Loucy (cell line): ENCODE measurements at regions not wholly inside any gene's neighbourhood (a gene's known extent, or its start where the extent isn't known, plus 50 kb on each side); places are given as distances from the start of the nearest gene placed in this dataset.

ENCODE experiments used
- H2AFZ ChIP-seq: fragments of 200-600 bp; sonication (generic); 2 replicates; pipeline ENCODE4 v1.6.0; 2016; ENCODE audit warnings: antibody characterized with exemption, mild to moderate bottlenecking, low read length, moderate library complexity
- H3F3A ChIP-seq: fragments of 200-600 bp; 2 replicates; pipeline ENCODE4 v1.6.0; 2016; ENCODE audit warnings: antibody characterized with exemption, low read depth, mild to moderate bottlenecking
- H3K27me3 ChIP-seq: fragments of 200-600 bp; sonication (generic); 2 replicates; pipeline ENCODE4 v1.6.1; 2014; ENCODE audit warnings: low read length, mild to moderate bottlenecking; ENCODE audit not compliant: insufficient read depth, poor library complexity, severe bottlenecking
- H3K36me3 ChIP-seq: fragments of 200-600 bp; sonication (generic); 2 replicates; pipeline ENCODE4 v1.6.1; 2016; ENCODE audit warnings: low read length; ENCODE audit not compliant: insufficient read depth
- H3K4me1 ChIP-seq: fragments of 200-600 bp; sonication (generic); 2 replicates; pipeline ENCODE4 v1.5.1; 2014; ENCODE audit warnings: low read length, mild to moderate bottlenecking; ENCODE audit not compliant: insufficient read depth, poor library complexity, severe bottlenecking
- H3K4me2 ChIP-seq: fragments of 200-600 bp; sonication (generic); 2 replicates; pipeline ENCODE4 v1.6.0; 2014; ENCODE audit warnings: antibody characterized with exemption, low read length, low read depth, mild to moderate bottlenecking; ENCODE audit not compliant: poor library complexity, severe bottlenecking
- H3K4me3 ChIP-seq: fragments of 200-600 bp; sonication (generic); 2 replicates; pipeline ENCODE4 v1.5.1; 2014; ENCODE audit warnings: low read length, mild to moderate bottlenecking, mixed read lengths; ENCODE audit not compliant: poor library complexity, severe bottlenecking
- H3K79me2 ChIP-seq: fragments of 200-600 bp; sonication (generic); 2 replicates; pipeline ENCODE4 v1.6.1; 2014; ENCODE audit warnings: low read length; ENCODE audit not compliant: insufficient read depth
- H3K9ac ChIP-seq: fragments of 200-600 bp; sonication (generic); 2 replicates; pipeline ENCODE4 v1.6.0; 2014; ENCODE audit warnings: mild to moderate bottlenecking, low read depth, low read length, moderate library complexity; ENCODE audit not compliant: poor library complexity, severe bottlenecking
- H3K9me2 ChIP-seq: fragments of 200-600 bp; sonication (generic); replicated peaks from 2 replicates; pipeline ENCODE4 v1.6.1; 2016; ENCODE audit warnings: low read depth, low read length, mixed read lengths
- H3K9me3 ChIP-seq: fragments of 200-600 bp; sonication (generic); 2 replicates; pipeline ENCODE4 v1.6.1; 2014; ENCODE audit warnings: mild to moderate bottlenecking, antibody characterized with exemption, low read length, low read depth; ENCODE audit not compliant: insufficient read depth
- H4K20me1 ChIP-seq: fragments of 200-600 bp; sonication (generic); 2 replicates; pipeline ENCODE4 v1.6.0; 2014; ENCODE audit warnings: antibody characterized with exemption, low read length, mild to moderate bottlenecking; ENCODE audit not compliant: insufficient read depth, poor library complexity, severe bottlenecking
- EZH2phosphoT487 ChIP-seq: fragments of 200-600 bp; IDR thresholded peaks from 2 replicates; pipeline ENCODE4 v1.6.1; 2018; ENCODE audit warnings: antibody characterized with exemption, mild to moderate bottlenecking, moderate library complexity, borderline replicate concordance
- TF ChIP-seq, protein P1 (sequence below): fragments of 200-600 bp; sonication (generic); conservative IDR thresholded peaks from 2 replicates; pipeline ENCODE4 v1.5.1; 2014; ENCODE audit warnings: mild to moderate bottlenecking, antibody characterized with exemption, low read length

GRCh38 chr6:145233955-145234354, 501.4 kb downstream of the EPM2A start:
- Histone ChIP-seq H3K9me3 (no peaks in the 10 kb centered on the region), H3K9me2 (0 out of 2 replicates have a peak, but pooled peaks cover 5% of the 10 kb centered on the region), H3K27me3 (no peaks in the 10 kb centered on the region), H3K4me1 (no peaks in the 10 kb centered on the region), H2AFZ (no peak overlapping the region), H4K20me1 (no peaks in the 10 kb centered on the region), H3K79me2 (no peaks in the 10 kb centered on the region), H3K9ac (no peak overlapping the region), H3K36me3 (no peaks in the 10 kb centered on the region), H3K4me3 (no peak overlapping the region), H3K4me2 (no peak overlapping the region), H3F3A (no peaks in the 10 kb centered on the region)
- TF ChIP-seq EZH2phosphoT487 = no peak
- TF ChIP-seq, protein P1, sequence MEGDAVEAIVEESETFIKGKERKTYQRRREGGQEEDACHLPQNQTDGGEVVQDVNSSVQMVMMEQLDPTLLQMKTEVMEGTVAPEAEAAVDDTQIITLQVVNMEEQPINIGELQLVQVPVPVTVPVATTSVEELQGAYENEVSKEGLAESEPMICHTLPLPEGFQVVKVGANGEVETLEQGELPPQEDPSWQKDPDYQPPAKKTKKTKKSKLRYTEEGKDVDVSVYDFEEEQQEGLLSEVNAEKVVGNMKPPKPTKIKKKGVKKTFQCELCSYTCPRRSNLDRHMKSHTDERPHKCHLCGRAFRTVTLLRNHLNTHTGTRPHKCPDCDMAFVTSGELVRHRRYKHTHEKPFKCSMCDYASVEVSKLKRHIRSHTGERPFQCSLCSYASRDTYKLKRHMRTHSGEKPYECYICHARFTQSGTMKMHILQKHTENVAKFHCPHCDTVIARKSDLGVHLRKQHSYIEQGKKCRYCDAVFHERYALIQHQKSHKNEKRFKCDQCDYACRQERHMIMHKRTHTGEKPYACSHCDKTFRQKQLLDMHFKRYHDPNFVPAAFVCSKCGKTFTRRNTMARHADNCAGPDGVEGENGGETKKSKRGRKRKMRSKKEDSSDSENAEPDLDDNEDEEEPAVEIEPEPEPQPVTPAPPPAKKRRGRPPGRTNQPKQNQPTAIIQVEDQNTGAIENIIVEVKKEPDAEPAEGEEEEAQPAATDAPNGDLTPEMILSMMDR = no peak

DNA sequence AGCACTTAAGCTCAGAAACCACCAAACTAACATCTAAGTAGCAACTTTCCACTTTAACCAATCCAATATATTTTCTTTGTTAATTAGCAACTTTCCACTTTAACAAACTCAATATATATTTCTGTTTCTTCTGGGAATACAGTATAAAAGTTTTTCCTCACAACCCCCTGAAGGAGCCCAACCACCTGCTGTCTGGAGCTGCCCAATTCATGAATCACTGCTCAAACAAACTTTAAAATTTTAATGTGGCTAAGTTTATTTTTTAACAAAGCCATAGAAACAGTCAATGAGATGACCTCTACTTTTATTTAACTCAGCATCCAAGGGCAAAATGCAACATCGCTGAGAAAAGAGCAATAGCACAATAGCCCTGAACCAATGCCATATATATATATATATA, 500.1 kb downstream of the EPM2A start:
- Histone ChIP-seq H4K20me1 (no peaks in the 10 kb centered on the region), H2AFZ (no peak overlapping the region), H3K4me2 (no peak overlapping the region), H3K4me3 (no peak overlapping the region), H3K79me2 (no peaks in the 10 kb centered on the region), H3K4me1 (no peaks in the 10 kb centered on the region), H3K9me2 (no peaks in the 10 kb centered on the region), H3K9ac (no peak overlapping the region), H3K9me3 (no peaks in the 10 kb centered on the region), H3K27me3 (no peaks in the 10 kb centered on the region), H3F3A (no peaks in the 10 kb centered on the region), H3K36me3 (no peaks in the 10 kb centered on the region)
- TF ChIP-seq, protein P1 = no peak
- TF ChIP-seq EZH2phosphoT487 = no peak

DNA sequence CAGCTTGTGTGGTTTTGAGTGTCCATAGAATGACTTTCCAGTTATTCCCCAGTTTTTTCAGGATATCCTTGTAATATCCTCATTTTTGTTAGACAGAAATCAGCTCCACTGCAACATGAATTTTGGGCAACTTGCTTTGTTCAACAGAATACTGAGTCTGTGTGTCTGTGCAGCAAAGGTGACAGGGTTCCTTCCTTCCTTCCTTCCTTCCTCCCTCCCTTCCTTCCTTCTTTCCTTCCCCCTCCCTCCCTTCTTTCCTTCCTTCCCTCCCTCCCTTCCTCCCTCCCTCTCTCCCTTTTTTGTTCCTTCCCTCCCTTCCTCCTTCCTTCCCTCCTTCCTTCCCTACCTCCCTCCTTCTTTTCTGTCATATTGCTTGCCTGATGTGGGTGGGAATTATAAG, 496.5 kb downstream of the EPM2A start:
- no peak for TF ChIP-seq EZH2phosphoT487
- TF ChIP-seq, protein P1 = no peak
- no peaks in the 10 kb centered on the region for H3F3A ChIP-seq

More for the DNA sequence above, 496.5 kb downstream of the EPM2A start:
- Histone ChIP-seq H3K9me2 (no peaks in the 10 kb centered on the region), H3K9me3 (no peaks in the 10 kb centered on the region), H3K4me2 (no peak overlapping the region), H3K79me2 (no peaks in the 10 kb centered on the region), H3K36me3 (no peaks in the 10 kb centered on the region), H3K4me1 (no peaks in the 10 kb centered on the region), H4K20me1 (no peaks in the 10 kb centered on the region), H3K4me3 (no peak overlapping the region), H3K27me3 (no peaks in the 10 kb centered on the region), H3K9ac (no peak overlapping the region), H2AFZ (no peak overlapping the region)
